ENCODE measurements at regions not wholly inside any gene's neighbourhood (a gene's known extent, or its start where the extent isn't known, plus 50 kb on each side); places are given as distances from the start of the nearest gene placed in this dataset.
"Not testable (repeated sequence)": the region's sequence is repeated elsewhere in the genome, so short reads cannot be mapped to it uniquely, and the experiment has no call there.

DNA sequence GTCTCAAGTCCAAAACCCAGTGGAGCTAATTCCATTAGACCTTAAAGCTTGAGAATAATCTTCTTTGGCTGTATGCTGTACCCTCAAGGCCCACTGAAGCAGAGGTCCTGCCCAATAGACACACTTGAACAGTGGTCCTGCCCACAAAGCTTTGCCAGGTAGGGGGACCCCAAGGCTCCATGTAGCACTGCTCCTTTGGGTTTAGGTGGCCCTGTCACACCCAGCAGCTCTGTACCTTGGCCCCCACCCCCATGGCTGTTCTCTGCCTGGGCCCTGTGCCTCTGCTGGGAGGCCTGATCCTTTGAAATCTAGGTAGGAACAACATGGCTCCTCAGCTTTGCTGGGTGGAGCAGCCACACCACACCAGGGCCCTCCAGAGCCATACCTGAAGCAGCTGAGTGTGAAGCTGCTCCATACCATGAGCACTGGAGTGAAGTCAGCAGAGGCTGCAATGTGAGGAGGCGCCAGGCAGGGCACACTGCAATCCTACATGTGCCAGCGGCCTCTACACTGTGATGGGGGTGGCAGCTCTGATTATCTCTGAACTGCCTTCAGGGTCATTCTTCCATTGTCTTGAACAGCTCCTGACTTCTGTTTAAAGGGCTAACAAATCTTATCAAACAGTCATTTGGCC is 188.0 kb upstream of the CCDC54 start:
- Histone ChIP-seq H3K27ac (no peak overlapping the region), H3K36me3 (no peaks in the 10 kb centered on the region), H3K4me1 (ENCODE audit: control insufficient read depth in 1 of 2, insufficient read depth in 1 of 2, low read depth in 1 of 2, low read length in 1 of 2) (no peaks in the 10 kb centered on the region), H3K9me3 (no peaks in the 10 kb centered on the region), H3K27me3 (no peaks in the 10 kb centered on the region), H3K4me3 (ENCODE audit: low read depth in 1 of 2, low read length in 1 of 2) (no peak overlapping the region)
- TF ChIP-seq, protein P1, sequence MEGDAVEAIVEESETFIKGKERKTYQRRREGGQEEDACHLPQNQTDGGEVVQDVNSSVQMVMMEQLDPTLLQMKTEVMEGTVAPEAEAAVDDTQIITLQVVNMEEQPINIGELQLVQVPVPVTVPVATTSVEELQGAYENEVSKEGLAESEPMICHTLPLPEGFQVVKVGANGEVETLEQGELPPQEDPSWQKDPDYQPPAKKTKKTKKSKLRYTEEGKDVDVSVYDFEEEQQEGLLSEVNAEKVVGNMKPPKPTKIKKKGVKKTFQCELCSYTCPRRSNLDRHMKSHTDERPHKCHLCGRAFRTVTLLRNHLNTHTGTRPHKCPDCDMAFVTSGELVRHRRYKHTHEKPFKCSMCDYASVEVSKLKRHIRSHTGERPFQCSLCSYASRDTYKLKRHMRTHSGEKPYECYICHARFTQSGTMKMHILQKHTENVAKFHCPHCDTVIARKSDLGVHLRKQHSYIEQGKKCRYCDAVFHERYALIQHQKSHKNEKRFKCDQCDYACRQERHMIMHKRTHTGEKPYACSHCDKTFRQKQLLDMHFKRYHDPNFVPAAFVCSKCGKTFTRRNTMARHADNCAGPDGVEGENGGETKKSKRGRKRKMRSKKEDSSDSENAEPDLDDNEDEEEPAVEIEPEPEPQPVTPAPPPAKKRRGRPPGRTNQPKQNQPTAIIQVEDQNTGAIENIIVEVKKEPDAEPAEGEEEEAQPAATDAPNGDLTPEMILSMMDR (IDR thresholded peaks at IDR 0.05), result no peak

DNA sequence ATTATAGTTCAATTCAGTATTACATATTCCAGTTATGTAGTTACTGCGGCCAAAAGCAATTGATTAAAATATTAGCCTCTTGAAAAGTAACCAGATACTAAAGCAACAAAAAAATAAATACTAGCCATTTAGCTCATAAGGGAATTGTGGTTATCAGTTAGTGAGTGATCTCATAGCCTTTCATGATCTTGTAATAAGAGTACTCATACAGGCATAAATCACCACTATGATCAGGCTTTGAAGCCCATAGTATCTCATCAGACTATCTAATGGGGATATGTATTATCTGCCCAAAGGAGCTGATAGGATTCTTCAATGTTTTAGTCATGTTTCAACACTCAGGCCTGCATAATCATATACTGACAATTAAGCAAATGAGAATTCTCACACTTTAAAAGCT is 184.1 kb upstream of the CCDC54 start:
- Histone ChIP-seq H3K27me3 (no peaks in the 10 kb centered on the region), H3K4me3 (ENCODE audit: low read depth in 1 of 2, low read length in 1 of 2) (no peak overlapping the region), H3K36me3 (no peaks in the 10 kb centered on the region), H3K27ac (no peak overlapping the region), H3K4me1 (ENCODE audit: control insufficient read depth in 1 of 2, insufficient read depth in 1 of 2, low read depth in 1 of 2, low read length in 1 of 2) (no peaks in the 10 kb centered on the region), H3K9me3 (no peaks in the 10 kb centered on the region)
- TF ChIP-seq, protein P1 (IDR thresholded peaks at IDR 0.05), result no peak

DNA sequence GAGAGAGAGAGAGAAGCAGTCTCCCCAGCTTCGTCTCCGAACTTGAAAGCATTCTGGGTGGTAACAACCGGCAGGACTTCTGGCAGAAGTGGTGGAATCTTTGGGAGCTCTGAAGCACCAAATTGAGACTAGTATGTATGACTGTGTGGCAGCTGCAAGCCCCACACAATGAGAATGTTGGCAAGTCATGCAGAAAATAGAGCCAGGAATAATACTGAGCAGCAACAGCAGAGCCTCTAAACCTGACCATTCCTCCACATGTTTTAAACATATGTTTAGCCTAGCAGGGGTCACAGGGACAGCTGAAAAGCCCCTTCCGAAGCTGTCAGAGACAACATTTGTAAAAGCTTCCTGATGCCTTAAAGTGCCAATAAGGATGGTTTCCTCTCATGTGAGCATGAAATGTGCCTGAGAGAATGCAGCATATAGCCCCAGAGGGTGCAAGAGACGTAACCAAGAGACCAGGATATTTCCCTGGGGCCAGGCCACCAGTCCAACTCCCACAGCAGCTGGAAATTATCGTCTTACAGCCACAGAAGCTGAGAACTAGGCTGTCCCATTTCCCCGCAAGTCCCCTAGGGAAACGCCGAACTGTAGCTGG is 178.6 kb upstream of the CCDC54 start:
- H3K4me3 ChIP-seq (ENCODE audit: low read depth in 1 of 2, low read length in 1 of 2), result no peak overlapping the region
- TF ChIP-seq, protein P1 (IDR thresholded peaks at IDR 0.05), result no peak

DNA sequence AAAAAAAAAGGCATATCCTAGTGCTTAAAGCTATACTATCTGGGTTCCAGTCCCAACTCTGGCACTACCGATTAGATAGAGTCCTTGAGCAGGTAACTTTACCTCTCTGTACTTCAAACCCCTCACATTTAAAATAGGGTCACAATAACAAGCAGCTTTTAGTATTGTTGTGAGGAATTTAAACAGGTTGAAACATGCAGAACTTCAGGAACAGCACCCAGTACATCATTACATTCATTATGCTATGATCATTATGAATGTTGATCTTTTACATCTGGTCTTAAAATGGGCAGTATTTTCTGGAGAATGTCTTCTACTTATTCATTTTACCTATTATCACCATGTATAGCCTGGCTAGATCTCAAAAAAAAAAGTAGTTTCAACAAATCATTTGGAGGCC is 176.1 kb upstream of the CCDC54 start:
- H3K27me3 ChIP-seq, result no peaks in the 10 kb centered on the region
- TF ChIP-seq, protein P1 (IDR thresholded peaks at IDR 0.05), result no peak
- H3K27ac ChIP-seq, result no peak overlapping the region
- H3K4me3 ChIP-seq (ENCODE audit: low read depth in 1 of 2, low read length in 1 of 2), result no peak overlapping the region
- H3K4me1 ChIP-seq (ENCODE audit: control insufficient read depth in 1 of 2, insufficient read depth in 1 of 2, low read depth in 1 of 2, low read length in 1 of 2), result no peaks in the 10 kb centered on the region
- no peaks in the 10 kb centered on the region for H3K9me3 ChIP-seq
- no peaks in the 10 kb centered on the region for H3K36me3 ChIP-seq

More for the DNA sequence above, 178.6 kb upstream of the CCDC54 start:
- Histone ChIP-seq H3K9me3 (no peaks in the 10 kb centered on the region), H3K27ac (no peak overlapping the region), H3K36me3 (no peaks in the 10 kb centered on the region), H3K4me1 (ENCODE audit: control insufficient read depth in 1 of 2, insufficient read depth in 1 of 2, low read depth in 1 of 2, low read length in 1 of 2) (no peaks in the 10 kb centered on the region), H3K27me3 (no peaks in the 10 kb centered on the region)

DNA sequence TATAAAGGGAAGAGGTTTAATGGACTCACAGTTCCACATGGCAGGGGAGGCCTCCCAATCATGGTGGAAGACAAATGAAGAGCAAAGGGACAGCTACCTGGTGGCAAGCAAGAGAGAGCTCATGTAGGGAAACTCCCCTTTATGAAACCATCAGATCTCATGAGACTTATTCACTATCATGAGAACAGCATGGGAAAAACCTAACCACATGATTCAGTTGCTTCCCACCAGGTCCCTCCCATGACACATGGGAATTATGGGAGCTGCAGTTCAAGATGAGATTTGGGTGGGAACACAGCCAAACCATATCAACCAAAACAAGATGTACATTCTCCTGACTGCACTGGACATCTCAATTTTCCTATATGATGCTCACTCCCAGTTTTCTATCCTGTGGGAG is 174.4 kb upstream of the CCDC54 start:
- H3K36me3 ChIP-seq; H3K4me3 ChIP-seq (ENCODE audit: low read depth in 1 of 2, low read length in 1 of 2); H3K4me1 ChIP-seq (ENCODE audit: control insufficient read depth in 1 of 2, insufficient read depth in 1 of 2, low read depth in 1 of 2, low read length in 1 of 2); H3K9me3 ChIP-seq; H3K27me3 ChIP-seq; H3K27ac ChIP-seq: not testable (repeated sequence)

DNA sequence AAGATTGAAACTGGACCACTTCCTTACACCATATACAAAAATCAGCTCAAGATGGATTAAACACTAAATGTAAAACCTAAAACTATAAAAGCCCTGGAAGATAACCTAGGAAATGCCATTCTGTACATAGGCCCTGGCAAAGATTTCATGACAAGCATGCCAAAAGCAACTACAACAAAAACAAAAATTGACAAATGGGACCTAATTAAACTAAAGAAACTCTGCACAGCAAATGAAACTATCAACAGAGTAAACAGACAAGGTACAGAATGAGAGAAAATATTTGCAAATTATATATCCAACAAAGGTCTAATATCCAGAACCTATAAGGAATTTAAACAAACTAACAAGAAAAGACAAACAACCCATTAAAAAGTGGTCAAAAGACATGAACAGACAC is 173.1 kb upstream of the CCDC54 start:
- Histone ChIP-seq H3K27me3 (no peaks in the 10 kb centered on the region), H3K9me3 (no peaks in the 10 kb centered on the region), H3K27ac (no peak overlapping the region), H3K4me3 (ENCODE audit: low read depth in 1 of 2, low read length in 1 of 2) (no peak overlapping the region), H3K36me3 (no peaks in the 10 kb centered on the region), H3K4me1 (ENCODE audit: control insufficient read depth in 1 of 2, insufficient read depth in 1 of 2, low read depth in 1 of 2, low read length in 1 of 2) (no peaks in the 10 kb centered on the region)
- TF ChIP-seq, protein P1 (IDR thresholded peaks at IDR 0.05), result no peak

Measured in neutrophil (primary cell).